ENCODE measurements at regions not wholly inside any gene's neighbourhood (a gene's known extent, or its start where the extent isn't known, plus 50 kb on each side); places are given as distances from the start of the nearest gene placed in this dataset.

GRCh38 chr16:6667393-6667792 is 665.3 kb upstream of the RBFOX1 start:
- no peak for TF ChIP-seq CTCF (IDR thresholded peaks at IDR 0.05; ENCODE audit: extremely low read depth, missing control alignments)
- DNase-seq (ENCODE audit: low spot score) = no peak

GRCh38 chr16:6665126-6665525 is 667.5 kb upstream of the RBFOX1 start:
- DNase-seq (ENCODE audit: low spot score) = no peak
- TF ChIP-seq CTCF (IDR thresholded peaks at IDR 0.05; ENCODE audit: extremely low read depth, missing control alignments) = no peak

- no peak for DNase-seq (ENCODE audit: low spot score)
- no peak for TF ChIP-seq CTCF (IDR thresholded peaks at IDR 0.05; ENCODE audit: extremely low read depth, missing control alignments)
Measured at GRCh38 chr16:6663668-6664067, 669.0 kb upstream of the RBFOX1 start.

GRCh38 chr16:6656760-6657159 is 675.9 kb upstream of the RBFOX1 start:
- TF ChIP-seq CTCF (IDR thresholded peaks at IDR 0.05; ENCODE audit: extremely low read depth, missing control alignments) = no peak
- no peak for DNase-seq (ENCODE audit: low spot score)

GRCh38 chr16:6646891-6647290 is 685.8 kb upstream of the RBFOX1 start:
- no peak for DNase-seq (ENCODE audit: low spot score)
- no peak for TF ChIP-seq CTCF (IDR thresholded peaks at IDR 0.05; ENCODE audit: extremely low read depth, missing control alignments)

GRCh38 chr16:6645768-6646568 is 686.7 kb upstream of the RBFOX1 start:
- TF ChIP-seq CTCF (IDR thresholded peaks at IDR 0.05; ENCODE audit: extremely low read depth, missing control alignments) = no peak
- no peak for DNase-seq (ENCODE audit: low spot score)

- no peak for DNase-seq (ENCODE audit: low spot score)
- TF ChIP-seq CTCF (IDR thresholded peaks at IDR 0.05; ENCODE audit: extremely low read depth, missing control alignments) = no peak
Measured at GRCh38 chr16:6644916-6645315, 687.7 kb upstream of the RBFOX1 start.

Measured in GM20000 (cell line).